ENCODE measurements at regions not wholly inside any gene's neighbourhood (a gene's known extent, or its start where the extent isn't known, plus 50 kb on each side); places are given as distances from the start of the nearest gene placed in this dataset.

- peak in 2 of 4 experiments; percentile 6 to 29 for TF ChIP-seq CTCF (IDR thresholded peaks at IDR 0.05)
- TF ChIP-seq POLR2A (IDR thresholded peaks at IDR 0.05): no peak
- TF ChIP-seq EP300 (IDR thresholded peaks at IDR 0.05): no peak
- TF ChIP-seq POLR2AphosphoS5 (IDR thresholded peaks at IDR 0.05): no peak
These were observed 212.7 kb downstream of the SH3BGRL start for GRCh38 chrX:81414630-81415029.

All from gastroesophageal sphincter (tissue), 3 donors.